HG03558 (cell line): ENCODE measurements at regions not wholly inside any gene's neighbourhood (a gene's known extent, or its start where the extent isn't known, plus 50 kb on each side); places are given as distances from the start of the nearest gene placed in this dataset.
"Not testable (repeated sequence)": the region's sequence is repeated elsewhere in the genome, so short reads cannot be mapped to it uniquely, and the experiment has no call there.

Experiments
- ATAC-seq: cut with Tn5 transposase; IDR thresholded peaks from one replicate; pipeline ENCODE4 v1.9.1; 2021; ENCODE audit warnings: moderate number of reproducible peaks; ENCODE audit not compliant: unreplicated experiment; ENCODE audit errors: extremely low read depth

DNA sequence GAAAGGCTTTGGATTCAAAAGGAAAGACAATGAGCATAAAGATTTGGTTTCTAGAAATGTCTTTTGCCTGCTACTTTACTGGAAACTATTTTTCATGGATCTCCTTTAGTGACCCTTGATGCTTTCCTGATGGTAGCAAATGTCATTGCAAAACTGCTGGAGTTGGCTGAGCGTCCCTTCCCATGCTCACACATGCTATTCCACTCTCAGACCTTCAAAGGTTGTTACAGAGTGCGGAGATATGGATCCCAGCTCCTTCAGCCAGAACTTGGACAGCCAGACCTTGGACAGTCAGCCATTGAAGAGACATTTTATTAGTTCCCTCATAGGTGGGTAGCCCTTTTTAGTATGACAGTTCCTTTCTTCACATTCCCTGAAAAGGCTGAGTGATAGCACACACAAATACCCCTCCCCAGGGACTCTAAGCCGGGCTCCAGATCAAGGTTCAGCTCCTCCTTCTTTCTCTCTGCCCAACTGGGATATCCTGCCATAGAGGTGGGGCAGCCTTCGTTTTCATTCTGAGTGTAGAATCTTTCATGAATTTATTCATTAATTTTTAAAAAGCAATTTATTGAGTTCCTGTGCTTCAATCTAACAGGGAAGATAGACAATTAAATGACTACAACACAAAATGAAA is 153.3 kb upstream of the SLC44A1 start:
- no peak for ATAC-seq

GRCh38 chr9:105093685-105094084 is 150.8 kb upstream of the SLC44A1 start:
- no peak for ATAC-seq

DNA sequence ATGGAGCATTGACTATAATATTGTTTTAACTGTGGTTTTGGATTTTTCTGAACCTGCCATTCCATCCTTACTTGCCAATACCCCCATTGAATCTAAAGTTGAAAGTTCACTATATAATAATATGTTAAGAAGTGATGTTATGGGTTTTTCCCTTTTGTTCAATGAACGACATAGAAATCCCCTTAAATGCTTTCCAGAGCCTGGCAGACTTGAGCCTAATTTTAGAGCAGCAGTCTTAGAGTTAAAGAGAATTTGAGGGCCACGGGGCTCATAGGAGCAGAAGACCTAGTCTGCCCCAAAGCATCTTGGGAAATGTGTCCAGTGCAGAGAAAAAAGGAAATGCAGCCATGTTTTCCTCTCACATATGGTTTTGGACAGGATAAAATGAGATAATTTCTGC is 146.1 kb upstream of the SLC44A1 start:
- no peak for ATAC-seq

- ATAC-seq: no peak
These were observed 140.7 kb upstream of the SLC44A1 start for GRCh38 chr9:105103776-105104175.

GRCh38 chr9:105114318-105114717 is 130.1 kb upstream of the SLC44A1 start:
- peak; percentile 36 for ATAC-seq

GRCh38 chr9:105114964-105115728 is 129.3 kb upstream of the SLC44A1 start:
- ATAC-seq: no peak

DNA sequence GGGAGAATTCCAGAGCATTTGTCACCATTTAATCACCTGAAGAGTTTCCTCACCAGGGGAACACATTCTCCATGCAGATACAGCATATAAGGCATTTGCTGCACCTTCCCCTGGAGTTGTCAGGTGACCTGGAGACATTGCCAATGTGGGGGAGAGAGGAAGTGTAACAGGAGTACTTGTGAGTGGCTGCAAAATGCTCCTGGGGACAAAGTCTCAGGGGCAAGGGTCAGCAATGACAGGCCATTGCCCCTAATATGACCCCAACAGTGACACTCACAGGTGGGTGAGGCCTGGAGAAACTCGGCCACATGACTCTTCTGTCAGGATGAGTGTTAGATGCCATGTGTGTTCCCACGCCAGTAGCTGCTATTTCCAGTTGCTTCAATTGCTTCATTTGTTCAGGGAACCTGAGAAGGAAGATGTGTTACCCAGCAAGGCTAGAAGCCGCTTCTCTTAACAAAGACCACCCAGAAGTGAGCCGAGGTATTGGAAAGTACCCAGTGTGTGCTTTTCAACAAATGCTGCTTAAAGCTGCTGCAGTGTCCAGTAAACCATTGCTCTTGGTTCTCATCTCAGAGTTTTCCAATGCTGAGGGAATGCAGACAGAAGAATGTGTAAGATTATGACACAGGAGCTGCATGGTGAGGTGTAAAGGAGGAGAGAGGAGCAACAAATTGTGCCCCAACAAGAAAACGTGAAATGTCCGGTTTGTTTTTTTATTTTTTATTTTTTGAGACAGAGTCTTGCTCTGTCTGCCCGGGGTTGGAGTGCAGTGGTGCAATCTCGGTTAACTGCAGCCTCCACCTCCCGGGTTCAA is 128.2 kb upstream of the SLC44A1 start:
- ATAC-seq: no peak

- no peak for ATAC-seq
These were observed 127.2 kb upstream of the SLC44A1 start for GRCh38 chr9:105117234-105117633.

DNA sequence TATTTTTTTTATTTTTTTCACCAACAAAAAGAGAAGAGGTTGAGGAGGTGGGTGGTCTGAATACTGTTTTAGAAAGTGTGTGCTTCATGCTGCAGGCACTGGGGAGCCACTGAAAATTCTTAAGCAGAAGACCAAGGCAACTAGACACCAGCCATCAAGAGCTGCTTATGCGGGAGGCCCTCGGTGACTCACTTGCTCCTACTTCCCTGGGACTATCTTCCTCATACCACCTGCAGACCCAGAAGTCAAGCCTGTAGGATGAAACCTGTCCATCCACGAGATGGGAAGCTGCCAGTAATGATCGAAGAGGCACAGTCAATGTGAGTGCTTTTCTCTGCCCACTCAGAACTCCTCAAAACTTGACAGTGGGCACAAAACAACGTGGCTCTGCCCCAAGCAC is 125.8 kb upstream of the SLC44A1 start:
- ATAC-seq: no peak

DNA sequence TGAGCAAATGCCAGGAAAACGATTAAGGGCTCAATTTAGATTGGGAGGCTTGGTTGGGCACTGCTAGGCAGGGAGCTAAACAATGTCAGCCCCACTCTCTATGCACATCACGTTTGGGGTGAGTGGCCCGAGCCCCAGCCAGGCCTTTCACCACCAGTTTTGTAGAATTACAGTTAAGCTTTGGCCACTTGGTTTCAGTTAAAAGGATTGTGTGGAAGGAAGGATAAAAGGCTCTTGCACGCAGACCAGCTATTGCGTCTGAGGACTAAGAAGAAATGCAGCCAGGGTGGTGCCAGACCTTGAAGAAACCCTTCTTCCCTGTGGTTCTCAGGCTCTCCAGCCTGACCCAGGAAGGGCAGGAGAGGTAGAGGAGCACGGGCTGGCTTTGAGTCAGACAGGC is 125.3 kb upstream of the SLC44A1 start:
- ATAC-seq: no peak

- ATAC-seq: no peak
These were observed 122.5 kb upstream of the SLC44A1 start for GRCh38 chr9:105121861-105122430.

DNA sequence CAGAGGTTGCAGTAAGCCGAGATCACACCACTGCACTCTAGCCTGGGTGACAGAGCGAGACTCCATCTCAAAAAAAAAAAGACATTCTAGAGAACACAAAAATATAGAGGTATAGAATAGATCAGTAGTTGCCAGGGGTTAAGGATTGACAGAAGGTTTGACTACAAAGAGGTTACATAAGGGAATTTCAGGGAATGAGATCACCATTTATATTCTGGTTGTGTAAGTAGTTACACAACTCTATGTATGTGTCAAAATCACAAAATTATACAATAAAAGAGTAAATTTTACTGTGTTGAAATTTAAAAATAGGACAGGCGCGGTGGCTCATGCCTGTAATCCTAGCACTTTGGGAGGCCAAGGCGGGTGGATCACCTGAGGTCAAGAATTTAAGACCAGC is 119.9 kb upstream of the SLC44A1 start:
- not testable (repeated sequence) for ATAC-seq

- ATAC-seq: no peak
These were observed 118.2 kb upstream of the SLC44A1 start for GRCh38 chr9:105126226-105126625.

- ATAC-seq: peak; percentile 97
These were observed 116.6 kb upstream of the SLC44A1 start for GRCh38 chr9:105127863-105128220.

GRCh38 chr9:105128908-105129600 is 115.4 kb upstream of the SLC44A1 start:
- no peak for ATAC-seq

- ATAC-seq: no peak
These were observed 114.7 kb upstream of the SLC44A1 start for GRCh38 chr9:105129731-105130130.

- ATAC-seq: no peak
These were observed 112.5 kb upstream of the SLC44A1 start for GRCh38 chr9:105131981-105132380.

- no peak for ATAC-seq
These were observed 111.8 kb upstream of the SLC44A1 start for GRCh38 chr9:105132606-105133005.

GRCh38 chr9:105138306-105138801 is 106.1 kb upstream of the SLC44A1 start:
- ATAC-seq: no peak
